ENCODE measurements at regions not wholly inside any gene's neighbourhood (a gene's known extent, or its start where the extent isn't known, plus 50 kb on each side); places are given as distances from the start of the nearest gene placed in this dataset.

DNA sequence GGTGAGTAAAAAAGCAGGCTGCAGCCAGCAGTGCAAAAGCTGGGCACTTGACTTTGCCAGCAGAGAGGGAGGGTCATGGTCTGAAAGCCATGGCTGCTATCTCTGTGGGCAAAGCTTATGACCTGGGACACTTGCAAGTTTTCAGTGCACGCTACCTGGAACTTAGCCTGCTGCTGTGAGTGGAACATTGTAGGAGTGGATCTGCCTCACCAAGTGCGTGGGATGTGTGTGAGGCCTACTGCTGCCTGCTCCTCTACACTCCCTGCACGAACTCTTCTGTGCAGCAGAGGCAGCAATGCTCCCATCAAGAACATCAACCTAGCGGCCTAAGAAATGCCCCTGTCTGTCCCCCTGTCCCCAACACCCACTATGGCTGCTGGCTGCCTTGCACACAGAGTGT, 344.1 kb upstream of the REG3G start:
- H3K4me1 Mint-ChIP-seq (ENCODE audit: unreplicated experiment), result peaks cover 3% of the 10 kb centered on the region
- H3K27me3 Mint-ChIP-seq (ENCODE audit: unreplicated experiment), result no peaks in the 10 kb centered on the region
- H3K36me3 Mint-ChIP-seq (ENCODE audit: low read depth, unreplicated experiment), result no peaks in the 10 kb centered on the region
- no peak overlapping the region for H3K4me3 Mint-ChIP-seq (ENCODE audit: unreplicated experiment)
- H3K27ac Mint-ChIP-seq (ENCODE audit: unreplicated experiment), result no peak overlapping the region
- DNase-seq (ENCODE audit: low spot score), result no peak
- TF ChIP-seq, protein P1, sequence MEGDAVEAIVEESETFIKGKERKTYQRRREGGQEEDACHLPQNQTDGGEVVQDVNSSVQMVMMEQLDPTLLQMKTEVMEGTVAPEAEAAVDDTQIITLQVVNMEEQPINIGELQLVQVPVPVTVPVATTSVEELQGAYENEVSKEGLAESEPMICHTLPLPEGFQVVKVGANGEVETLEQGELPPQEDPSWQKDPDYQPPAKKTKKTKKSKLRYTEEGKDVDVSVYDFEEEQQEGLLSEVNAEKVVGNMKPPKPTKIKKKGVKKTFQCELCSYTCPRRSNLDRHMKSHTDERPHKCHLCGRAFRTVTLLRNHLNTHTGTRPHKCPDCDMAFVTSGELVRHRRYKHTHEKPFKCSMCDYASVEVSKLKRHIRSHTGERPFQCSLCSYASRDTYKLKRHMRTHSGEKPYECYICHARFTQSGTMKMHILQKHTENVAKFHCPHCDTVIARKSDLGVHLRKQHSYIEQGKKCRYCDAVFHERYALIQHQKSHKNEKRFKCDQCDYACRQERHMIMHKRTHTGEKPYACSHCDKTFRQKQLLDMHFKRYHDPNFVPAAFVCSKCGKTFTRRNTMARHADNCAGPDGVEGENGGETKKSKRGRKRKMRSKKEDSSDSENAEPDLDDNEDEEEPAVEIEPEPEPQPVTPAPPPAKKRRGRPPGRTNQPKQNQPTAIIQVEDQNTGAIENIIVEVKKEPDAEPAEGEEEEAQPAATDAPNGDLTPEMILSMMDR (IDR thresholded peaks at IDR 0.05; ENCODE audit: unreplicated experiment), result no peak
- H3K9me3 Mint-ChIP-seq (ENCODE audit: unreplicated experiment), result no peaks in the 10 kb centered on the region

DNA sequence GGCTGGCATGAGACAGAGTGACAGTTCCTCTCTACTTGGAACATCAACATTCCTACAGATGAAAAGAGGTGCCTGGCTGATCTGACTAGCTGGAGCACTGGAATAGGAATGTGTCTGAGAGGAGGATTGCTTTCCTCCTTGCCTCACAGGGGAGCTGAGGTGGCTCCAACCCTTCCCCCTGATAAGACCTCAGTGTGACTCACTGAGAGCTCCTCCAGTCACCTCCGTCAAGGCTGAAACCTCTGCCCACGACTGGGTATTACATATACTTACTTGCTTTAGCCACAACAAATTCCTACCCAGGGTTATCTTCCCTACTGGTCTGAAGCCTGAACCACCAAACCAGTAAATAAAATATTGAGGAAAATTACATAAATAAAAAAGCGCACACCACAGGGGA, 342.7 kb upstream of the REG3G start:
- TF ChIP-seq, protein P1 (IDR thresholded peaks at IDR 0.05; ENCODE audit: unreplicated experiment), result no peak
- no peaks in the 10 kb centered on the region for H3K9me3 Mint-ChIP-seq (ENCODE audit: unreplicated experiment)
- H3K4me3 Mint-ChIP-seq (ENCODE audit: unreplicated experiment), result no peak overlapping the region
- no peaks in the 10 kb centered on the region for H3K27me3 Mint-ChIP-seq (ENCODE audit: unreplicated experiment)
- H3K4me1 Mint-ChIP-seq (ENCODE audit: unreplicated experiment), result no peaks in the 10 kb centered on the region
- H3K36me3 Mint-ChIP-seq (ENCODE audit: low read depth, unreplicated experiment), result no peaks in the 10 kb centered on the region
- no peak for DNase-seq (ENCODE audit: low spot score)
- H3K27ac Mint-ChIP-seq (ENCODE audit: unreplicated experiment), result no peak overlapping the region

DNA sequence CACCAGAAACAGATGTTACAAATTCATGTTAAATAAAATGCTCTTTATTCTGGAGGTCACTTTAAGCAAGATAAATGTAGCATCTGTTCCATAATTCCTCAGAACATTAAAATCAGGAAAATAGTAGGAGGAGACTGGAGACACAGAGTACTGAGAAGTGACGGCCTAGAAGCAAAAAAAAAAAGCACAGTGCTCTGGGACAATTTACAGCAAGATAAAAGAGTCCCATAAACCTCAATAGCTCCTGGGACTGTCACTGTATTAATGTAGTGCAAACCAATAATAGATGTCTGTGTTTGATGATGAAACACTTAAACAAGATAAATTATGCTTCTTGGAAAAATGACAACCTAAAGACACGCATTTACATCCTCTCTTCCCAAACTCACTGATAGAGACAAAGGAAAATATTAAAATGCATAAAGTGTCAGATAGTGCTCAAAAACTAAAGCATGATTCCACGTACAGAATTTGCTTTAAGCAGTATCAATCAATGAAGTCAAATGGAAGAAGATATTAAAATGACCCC, 338.8 kb upstream of the REG3G start:
- DNase-seq (ENCODE audit: low spot score), result no peak
- H3K27me3 Mint-ChIP-seq (ENCODE audit: unreplicated experiment), result no peaks in the 10 kb centered on the region
- H3K4me3 Mint-ChIP-seq (ENCODE audit: unreplicated experiment), result no peak overlapping the region
- TF ChIP-seq, protein P1 (IDR thresholded peaks at IDR 0.05; ENCODE audit: unreplicated experiment), result no peak
- H3K27ac Mint-ChIP-seq (ENCODE audit: unreplicated experiment), result no peak overlapping the region
- H3K36me3 Mint-ChIP-seq (ENCODE audit: low read depth, unreplicated experiment), result no peaks in the 10 kb centered on the region
- no peaks in the 10 kb centered on the region for H3K4me1 Mint-ChIP-seq (ENCODE audit: unreplicated experiment)
- H3K9me3 Mint-ChIP-seq (ENCODE audit: unreplicated experiment), result no peaks in the 10 kb centered on the region

DNA sequence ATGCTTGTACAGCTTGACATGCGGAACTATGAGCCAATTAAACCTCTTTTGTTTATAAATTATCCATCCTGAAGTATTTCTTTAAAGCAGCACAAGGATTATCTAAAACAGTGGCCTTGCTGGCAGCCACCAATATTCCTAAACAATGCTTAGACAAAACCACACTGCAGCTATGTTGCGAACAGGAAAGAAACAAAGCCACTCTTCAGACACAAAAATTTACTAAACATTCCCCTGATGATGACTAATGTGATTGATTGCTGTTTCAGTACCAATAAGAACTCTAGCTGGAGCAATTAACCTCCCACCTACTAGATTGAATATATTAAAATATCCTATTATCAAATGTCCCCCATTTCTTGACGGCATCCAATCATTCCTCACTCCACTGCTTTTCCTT, 325.8 kb upstream of the REG3G start:
- H3K4me1 Mint-ChIP-seq (ENCODE audit: unreplicated experiment), result no peaks in the 10 kb centered on the region
- no peak overlapping the region for H3K27ac Mint-ChIP-seq (ENCODE audit: unreplicated experiment)
- H3K9me3 Mint-ChIP-seq (ENCODE audit: unreplicated experiment), result no peaks in the 10 kb centered on the region
- TF ChIP-seq, protein P1 (IDR thresholded peaks at IDR 0.05; ENCODE audit: unreplicated experiment), result no peak
- no peaks in the 10 kb centered on the region for H3K36me3 Mint-ChIP-seq (ENCODE audit: low read depth, unreplicated experiment)
- DNase-seq (ENCODE audit: low spot score), result no peak
- no peaks in the 10 kb centered on the region for H3K27me3 Mint-ChIP-seq (ENCODE audit: unreplicated experiment)
- H3K4me3 Mint-ChIP-seq (ENCODE audit: unreplicated experiment), result no peak overlapping the region

DNA sequence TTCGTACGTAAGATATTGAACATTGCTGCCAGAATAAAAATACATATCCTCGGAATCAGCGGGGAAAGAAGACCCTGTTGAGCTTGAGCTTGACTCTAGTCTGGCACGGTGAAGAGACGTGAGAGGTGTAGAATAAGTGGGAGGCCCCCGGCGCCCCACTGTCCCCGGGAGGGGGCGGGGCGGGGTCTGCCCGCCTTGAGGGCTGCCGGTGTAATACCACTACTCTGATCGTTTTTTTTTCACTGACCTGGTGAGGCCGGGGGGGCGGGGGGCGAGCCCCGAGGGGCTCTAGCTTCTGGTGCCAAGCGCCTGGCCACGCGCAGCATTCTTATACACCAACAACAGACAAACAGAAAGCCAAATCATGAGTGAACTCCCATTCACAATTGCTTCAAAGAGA, 324.0 kb upstream of the REG3G start:
- Mint-ChIP-seq H3K4me1 (ENCODE audit: unreplicated experiment) (no peaks in the 10 kb centered on the region), H3K9me3 (ENCODE audit: unreplicated experiment) (no peaks in the 10 kb centered on the region), H3K36me3 (ENCODE audit: low read depth, unreplicated experiment) (no peaks in the 10 kb centered on the region), H3K27me3 (ENCODE audit: unreplicated experiment) (no peaks in the 10 kb centered on the region), H3K27ac (ENCODE audit: unreplicated experiment) (no peak overlapping the region), H3K4me3 (ENCODE audit: unreplicated experiment) (no peak overlapping the region)
- TF ChIP-seq, protein P1 (IDR thresholded peaks at IDR 0.05; ENCODE audit: unreplicated experiment), result no peak
- DNase-seq (ENCODE audit: low spot score), result no peak

Data from endothelial cell (in vitro differentiated cells).